GM18517 (cell line): ENCODE measurements at regions not wholly inside any gene's neighbourhood (a gene's known extent, or its start where the extent isn't known, plus 50 kb on each side); places are given as distances from the start of the nearest gene placed in this dataset.
A peak's percentile ranks its signal among the peaks of the same experiment; 100 is the strongest.
"Not testable (repeated sequence)": the region's sequence is repeated elsewhere in the genome, so short reads cannot be mapped to it uniquely, and the experiment has no call there.

Experiments used
- ATAC-seq: cut with Tn5 transposase; IDR thresholded peaks from one replicate; pipeline ENCODE4 v1.9.1; 2021; ENCODE audit warnings: mild to moderate bottlenecking, moderate library complexity; ENCODE audit not compliant: unreplicated experiment

DNA sequence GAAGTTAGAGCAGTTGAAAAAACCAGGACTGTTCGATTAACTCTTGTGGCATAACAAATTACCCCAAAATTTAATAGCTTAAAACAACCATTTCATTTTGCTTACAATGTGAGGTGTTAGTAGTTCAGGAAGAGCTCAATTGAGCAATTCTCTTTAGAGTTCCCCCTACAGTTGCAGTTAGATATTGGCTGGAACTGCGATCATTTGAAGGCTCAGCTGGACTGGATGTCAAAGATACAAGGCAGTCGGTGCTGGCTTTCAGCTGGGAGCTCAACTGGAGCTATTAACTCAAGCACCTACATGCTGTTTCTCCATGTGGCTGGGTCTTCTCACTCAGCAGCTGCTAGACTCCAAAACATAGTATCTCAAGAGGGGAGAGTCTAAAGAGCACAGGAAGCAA lies 96.0 kb upstream of the LOC128125822 start:
- no peak for ATAC-seq

DNA sequence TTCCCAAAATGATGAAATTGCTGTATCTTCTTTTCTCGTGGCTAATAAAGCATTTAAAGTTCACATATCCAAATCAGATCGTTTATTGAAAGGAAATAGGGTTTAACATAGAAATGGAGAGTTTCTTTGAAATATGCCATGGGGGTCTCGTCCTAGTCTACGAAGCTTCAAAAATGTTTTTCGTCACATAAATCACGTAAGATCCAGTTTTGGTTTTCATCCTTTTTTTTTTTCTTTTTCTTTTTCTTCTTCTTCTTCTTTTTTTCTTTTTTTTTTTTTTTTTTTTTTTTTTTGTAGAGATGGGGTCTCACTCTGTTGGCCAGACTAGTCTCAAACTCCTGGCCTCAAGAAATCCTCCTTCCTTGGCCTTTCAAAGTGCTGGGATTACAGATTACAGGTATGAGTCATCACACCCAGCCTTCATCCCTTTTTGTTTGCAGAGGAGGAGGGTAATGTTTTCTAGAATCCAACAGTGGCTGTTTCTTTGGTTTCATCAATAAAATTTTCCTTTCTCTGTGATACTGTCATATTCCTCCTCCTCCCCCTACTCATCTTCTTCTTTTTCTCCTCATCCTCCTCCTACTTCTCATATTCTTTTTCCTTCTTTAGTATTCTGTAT lies 94.7 kb upstream of the LOC128125822 start:
- no peak for ATAC-seq

DNA sequence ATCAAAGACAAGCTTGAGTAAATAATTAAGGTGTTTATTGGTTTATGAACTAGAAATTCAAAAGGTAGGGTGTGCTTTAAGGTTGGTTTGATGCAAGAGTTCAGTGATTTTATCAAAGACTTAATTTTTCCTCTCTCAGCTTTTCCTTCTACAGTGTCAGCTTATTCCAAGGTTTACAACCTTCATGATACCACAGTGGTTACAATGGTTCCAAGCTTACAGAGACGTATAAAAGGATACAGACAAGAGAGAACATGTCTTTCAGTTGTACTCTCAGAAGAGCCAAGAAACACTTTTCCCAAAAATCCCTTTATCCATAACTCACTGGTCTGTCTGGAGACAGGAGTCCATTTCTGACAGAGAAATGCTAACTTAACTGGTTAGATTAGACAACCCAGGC lies 93.5 kb upstream of the LOC128125822 start:
- no peak for ATAC-seq

DNA sequence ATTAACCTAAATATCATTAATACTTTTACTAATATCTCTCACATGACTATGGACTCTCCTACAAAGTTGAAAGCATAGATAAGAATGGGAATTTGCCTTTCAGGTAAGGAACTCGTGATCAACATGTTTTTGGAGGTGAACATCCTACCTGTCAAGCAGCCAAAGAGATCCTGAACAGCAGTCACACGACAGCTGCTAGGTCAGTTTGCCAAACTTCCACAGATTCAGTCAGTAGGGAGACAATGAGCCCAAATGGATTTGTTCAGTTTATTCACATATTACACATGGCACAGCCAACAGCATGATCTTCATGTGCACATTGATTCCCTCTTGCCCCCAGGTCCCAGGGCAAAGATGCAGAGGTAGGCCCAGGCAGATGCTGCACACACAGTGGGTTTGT lies 86.1 kb upstream of the LOC128125822 start:
- ATAC-seq = no peak

DNA sequence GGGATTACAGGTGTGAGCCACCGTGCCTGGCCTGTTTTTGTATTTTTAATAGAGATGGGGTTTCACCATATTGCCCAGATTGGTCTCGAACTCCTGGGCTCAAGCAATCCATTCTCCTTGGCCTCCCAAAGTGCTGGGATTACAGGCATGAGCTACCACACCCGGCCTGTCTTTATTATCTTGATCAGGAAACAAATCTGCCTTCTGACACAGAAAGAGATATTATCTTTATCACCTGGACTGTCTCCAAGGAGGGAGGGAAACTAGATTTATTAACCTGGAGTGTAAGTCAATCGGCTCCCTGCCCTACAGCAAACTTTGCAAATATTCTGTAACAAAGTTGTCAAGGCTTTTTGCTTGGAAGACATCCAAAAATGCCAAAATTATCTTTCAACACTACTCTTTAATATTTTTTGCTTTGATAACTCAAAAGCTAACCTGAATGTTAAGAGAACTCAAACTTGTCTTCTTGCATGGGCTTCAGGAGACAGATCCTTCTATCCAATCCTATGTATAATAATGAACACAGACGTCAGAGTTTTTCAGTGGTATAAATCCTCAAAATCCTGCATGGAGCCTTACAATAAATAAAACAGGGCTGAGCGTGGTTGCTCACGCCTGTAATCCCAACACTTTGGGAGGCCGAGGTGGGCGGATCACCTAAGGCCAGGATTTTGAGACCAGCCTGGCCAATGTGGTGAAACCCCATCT lies 85.0 kb upstream of the LOC128125822 start:
- no peak for ATAC-seq

DNA sequence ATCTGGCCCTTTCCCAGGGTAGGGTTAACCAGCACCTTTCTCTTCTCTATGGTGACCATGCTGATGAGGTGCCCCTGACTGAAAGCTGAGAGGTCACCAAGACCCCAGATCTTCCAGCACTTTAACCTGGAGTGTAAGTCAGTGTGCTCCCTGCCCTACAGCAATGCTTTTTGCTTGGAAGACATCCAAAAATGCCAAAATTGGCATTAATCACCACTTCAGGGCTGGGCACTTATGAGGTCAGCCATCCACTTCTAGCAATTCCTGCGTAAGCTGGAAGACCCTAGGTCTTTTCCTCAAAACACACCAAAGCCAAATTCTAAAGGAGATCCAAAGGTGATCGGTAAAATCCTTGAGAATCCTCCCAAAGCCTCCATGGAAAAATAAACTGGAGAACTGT lies 81.2 kb upstream of the LOC128125822 start:
- no peak for ATAC-seq

DNA sequence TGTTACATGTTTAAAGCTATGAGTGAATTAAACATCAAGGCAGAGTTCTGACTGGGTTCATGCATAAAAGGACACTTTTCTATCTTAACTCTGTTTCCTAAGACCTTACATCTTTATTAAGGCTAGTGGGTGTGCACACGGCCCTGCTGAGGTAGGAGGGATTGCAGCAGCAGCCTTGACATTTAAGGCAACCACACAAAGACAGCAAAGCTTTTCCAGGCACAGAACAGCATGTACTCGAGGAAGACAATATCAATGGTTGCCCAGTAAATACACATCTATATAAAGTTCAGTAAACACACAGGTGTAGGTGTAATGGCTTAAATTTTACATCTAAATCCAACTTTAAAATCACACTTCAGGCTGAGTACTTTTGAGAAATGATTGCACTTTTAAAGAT lies 79.8 kb upstream of the LOC128125822 start:
- no peak for ATAC-seq

DNA sequence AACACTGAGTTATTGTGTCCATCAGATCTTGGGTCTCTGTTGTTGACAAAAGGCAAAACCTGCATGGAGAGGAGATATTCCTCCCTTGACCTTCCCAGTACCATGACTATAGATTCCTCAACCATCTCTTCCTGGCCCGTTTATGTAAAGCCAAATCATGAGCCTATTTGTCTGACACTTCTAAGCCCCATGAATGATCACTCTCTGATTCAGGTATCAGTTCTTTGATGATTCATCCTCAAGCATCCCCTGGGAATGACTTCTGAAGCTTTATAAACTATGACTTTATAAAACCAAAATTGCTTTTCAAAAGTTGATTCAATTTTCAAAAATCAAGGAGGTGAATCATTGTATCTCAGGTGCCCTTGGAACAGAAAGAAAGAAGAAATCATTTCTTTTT lies 78.7 kb upstream of the LOC128125822 start:
- no peak for ATAC-seq

DNA sequence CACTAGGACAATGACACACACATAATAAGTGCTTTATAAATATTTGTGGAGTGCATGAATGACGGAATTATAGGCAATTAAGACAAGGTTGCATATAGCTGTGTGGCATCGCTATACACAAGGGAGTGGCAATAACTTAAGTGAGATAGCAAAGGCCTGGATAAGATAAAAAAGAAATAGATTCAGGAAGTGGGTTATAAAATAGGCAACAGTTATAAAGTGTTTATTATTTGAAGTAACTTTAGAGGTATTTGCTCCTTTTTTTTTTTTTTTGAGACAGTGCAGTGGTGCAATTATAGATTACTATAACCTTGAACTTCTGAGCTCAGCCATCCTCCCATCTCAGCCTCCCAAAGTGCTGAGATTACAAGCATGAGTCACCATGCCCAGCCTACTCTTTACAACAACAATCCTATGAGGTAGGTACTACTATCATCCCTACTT lies 75.9 kb upstream of the LOC128125822 start:
- no peak for ATAC-seq

DNA sequence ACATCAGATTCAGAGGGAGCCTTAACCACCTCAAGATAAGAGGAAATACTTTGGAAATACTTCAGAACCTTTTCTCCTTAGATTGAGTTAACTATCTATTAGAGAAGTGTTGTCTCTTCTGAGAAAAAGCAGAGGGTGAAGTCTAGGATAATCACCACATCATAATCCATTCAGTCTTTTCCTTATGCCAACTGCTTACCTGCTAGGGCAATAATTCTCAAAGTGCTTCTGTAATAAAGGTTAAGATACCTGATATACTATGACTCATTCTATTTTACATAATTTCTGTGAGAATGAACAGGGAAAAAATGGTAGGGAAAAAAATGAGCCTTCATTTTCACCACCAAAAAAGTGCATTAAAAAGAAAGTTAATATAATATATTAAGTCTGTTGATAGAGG lies 70.1 kb upstream of the LOC128125822 start:
- no peak for ATAC-seq

DNA sequence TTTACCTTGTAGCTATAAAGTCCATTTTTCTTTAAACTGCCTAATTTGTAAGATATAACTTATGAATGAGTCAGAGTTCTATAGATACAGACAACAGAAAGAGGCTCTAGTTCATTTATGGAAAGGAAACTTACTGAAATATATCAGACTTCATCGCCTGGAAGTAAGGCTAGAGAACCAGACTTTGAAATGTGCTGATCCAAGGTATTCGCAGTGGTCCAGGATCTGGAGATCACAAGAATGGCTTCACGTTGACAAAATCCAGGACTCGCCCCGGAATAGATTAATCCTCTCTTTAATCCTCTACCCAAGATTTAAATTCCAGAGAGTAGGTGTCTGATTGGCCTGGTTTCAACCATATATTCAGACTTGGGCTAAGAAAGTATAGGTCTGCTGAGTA lies 69.1 kb upstream of the LOC128125822 start:
- ATAC-seq = no peak

DNA sequence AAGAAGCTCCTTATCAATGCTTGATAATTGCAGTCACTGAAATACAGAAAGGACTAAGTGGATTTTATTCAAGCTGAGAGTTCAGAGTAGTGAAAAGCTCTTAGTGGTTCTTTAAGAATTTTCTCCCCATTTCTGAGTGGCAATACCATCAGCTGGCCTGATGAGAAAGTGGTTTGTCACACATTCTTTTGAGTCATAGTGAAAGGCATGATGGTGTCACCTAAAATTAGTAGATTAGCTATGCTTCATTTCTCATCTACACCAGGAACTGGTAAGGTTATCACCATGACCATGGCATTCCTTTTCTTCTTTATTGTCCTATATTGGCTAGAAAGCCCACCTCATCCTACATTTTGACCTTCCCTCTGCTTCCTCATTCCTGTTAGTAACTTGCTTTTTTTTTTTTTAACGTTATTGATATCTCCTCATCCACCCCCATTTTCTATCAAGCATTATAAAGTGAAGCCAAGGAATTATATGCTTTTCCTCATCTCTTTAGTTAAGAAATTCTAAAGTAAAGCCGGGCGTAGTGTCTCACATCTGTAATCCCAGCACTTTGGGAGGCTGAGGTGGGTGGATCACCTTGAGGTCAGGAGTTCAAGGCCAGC lies 67.4 kb upstream of the LOC128125822 start:
- ATAC-seq = peak; percentile 100

DNA sequence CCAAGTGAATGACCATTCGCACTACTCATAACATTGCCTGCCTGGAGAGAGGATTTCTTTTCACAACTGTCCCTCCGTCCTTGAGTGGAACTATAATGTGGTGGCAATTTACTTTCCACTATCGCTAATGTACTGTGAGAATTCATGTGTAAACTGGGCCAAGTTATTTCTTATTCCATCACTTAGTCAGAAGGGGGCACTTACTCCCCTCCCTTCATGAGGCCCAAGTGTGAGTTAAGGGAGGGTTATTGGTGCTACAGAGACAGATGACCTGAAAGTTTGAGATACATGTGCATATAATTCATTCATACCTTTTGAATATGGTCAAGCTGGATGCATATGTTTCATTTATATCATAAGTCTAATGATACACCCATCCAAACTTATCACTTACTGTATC lies 65.2 kb upstream of the LOC128125822 start:
- ATAC-seq = no peak

DNA sequence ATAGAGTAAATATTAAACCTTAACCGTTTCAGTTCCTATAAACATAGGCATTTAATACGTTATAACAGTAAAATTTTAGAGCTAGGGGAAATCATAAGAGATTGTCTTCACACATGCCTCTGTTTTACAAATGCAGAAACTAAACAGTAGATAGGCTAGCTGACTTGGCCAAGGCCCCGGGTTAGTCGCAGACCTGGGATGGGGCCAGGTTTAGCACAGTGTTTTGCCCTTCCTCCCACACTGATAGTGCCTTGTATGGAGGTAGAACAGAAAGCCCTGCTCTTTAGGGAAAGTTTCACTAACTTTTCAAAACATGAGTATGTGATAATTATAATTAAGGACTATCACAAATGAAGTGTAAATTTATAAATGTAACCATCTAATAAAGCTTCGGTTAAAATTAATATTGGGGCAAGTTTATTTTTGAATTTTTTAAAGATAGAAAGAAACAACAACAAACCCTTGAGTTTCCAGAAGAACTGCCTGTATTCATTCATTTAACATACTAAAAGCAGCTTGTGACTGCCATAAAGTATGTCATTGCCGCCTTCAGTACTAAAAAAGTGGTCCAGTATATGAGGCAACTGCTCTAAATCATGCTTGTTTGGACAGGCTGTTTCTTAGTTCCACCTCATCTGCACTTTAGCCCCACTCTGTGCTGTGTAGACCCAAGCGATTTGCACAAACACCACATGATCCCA lies 62.5 kb upstream of the LOC128125822 start:
- no peak for ATAC-seq

DNA sequence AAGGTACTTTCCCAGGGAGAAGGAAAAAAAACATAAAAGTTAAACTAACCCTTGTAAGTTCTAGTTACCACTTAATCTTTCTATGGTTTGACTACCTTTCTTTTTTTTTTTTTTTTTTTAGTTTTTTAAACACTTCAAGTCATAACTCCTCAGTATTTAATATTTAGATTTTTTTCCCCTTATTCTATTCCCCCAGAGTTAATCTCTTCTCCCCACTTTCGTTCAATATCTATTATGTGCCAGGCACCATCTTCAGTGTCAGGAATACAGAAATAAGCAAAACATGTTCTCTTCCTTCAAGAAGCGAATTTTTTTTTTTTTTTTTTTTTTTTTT lies 62.0 kb upstream of the LOC128125822 start:
- ATAC-seq = no peak

DNA sequence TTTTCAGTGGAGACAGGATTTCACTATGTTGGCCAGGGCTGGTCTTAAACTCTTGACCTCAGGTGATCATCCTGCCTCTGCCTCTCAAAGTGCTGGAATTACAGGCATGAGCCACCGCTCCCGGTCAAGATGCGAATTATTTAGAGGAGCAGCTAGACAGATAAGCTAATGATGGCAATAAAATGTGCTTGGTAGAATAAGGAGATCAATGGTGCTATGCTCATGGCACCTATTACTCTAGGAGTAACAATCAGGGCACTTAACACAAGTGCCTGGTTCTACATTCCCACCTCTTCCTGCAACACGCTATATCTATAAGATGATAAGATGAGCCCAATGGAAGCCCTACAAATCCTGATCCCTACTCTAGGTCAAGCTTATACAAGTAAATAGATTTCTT lies 61.4 kb upstream of the LOC128125822 start:
- no peak for ATAC-seq

DNA sequence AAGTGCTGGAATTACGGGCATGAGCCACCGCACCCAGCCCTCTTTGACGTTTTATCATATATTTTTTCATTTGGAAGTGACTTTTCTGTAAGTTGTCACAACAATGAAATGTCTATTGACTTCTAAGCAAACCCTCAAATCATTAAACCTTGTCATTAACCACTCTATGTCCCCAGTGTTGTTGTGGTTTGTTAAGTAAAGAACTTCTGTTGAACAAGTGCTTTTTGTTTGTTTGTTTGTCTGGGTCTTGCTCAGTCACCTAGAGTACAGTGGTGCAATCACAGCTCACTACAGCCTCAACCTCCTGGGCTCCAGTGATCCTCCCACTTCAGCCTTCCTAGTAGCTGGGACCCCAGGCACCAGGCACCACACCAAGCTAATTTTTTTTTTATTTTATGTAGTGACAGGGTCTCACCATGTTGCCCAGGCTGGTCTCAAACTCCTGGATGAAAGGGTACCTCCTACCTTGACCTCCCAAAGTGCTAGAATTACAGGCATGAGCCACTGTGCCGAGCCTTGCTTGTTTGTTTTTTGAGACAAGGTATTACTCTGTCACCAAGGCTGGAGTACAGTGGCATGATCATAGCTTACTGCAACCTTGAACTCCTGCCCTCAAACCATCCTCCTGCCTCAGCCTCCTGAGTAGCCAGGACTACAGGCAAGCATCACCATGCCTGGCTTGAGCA lies 57.6 kb upstream of the LOC128125822 start:
- no peak for ATAC-seq

DNA sequence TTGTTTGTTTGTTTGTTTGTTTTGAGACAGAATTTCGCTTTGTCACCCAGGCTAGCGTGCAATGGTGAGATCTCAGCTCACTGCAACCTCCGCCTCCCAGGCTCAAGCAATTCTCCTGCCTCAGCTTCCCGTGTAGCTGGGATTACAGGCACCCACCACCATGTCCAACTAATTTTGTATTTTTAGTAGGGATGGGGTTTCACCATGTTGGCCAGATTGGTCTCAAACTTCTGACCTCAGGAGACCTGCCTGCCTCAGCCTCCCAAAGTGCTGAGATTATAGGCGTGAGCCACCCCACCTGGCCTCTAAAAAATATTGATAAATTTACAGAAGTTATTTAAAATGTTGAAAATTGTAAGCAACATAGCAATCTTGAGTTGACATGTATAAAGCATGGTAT lies 57.1 kb upstream of the LOC128125822 start:
- ATAC-seq = not testable (repeated sequence)

DNA sequence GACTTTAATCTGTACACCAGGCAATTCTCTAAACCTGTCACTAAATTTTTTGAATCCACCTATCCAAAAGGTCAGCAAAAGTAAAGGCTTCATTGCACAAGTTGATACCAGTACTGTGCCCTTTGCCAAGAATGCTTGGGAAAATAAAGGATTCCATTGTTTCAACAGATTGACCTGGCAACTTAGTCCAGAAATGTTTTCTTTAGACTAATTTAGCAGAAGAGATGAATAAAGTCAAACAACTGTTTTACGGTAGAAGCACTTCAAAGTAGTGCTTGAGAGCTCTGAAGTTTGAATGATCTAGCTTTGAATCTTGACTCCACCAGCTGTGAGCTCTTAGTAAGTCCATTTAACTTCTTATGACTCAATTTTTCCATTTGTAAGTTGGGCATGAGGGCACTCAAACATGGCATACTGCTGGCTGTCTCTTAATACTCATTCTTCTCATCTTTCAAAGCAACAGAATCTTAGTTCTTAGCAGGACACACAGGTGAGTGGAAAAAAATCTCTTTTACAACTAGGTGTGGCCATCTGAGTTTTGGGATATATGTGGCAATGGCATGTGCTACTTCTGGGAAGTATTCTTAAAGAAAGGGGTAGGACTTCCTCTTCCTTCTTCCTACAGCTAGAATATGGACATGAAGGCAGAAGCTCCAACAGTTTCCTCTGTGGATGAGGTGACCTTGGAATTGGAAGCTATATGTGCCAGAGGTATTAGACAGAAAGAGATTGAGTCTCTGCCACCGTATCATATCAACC lies 55.9 kb upstream of the LOC128125822 start:
- ATAC-seq = no peak

DNA sequence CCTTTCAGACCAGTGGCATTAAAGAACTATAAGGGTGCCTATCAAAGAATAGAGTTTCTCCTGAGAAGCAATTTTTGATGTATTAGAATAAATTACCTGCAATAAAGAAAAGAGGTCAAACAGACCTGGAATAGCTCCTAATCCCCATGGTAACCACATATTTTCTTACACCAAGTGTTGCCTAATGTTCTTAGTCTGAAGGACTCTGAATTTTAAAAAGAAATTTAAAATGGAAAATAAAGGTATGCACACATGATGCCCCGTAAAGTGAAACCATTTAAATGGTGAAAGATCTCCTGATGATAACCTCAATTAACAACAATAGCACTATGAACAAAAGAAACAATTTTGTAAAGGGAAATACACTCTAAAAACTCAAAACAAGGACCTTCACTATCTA lies 55.1 kb upstream of the LOC128125822 start:
- no peak for ATAC-seq
